GM23248 (cell line): ENCODE measurements at regions not wholly inside any gene's neighbourhood (a gene's known extent, or its start where the extent isn't known, plus 50 kb on each side); places are given as distances from the start of the nearest gene placed in this dataset.

Source experiments
- EZH2 ChIP-seq: fragments of 200-600 bp; sonication (generic); IDR thresholded peaks from 2 replicates; pipeline ENCODE4 v1.6.1; 2018; ENCODE audit warnings: antibody characterized with exemption, mild to moderate bottlenecking; ENCODE audit not compliant: insufficient read depth, poor library complexity, severe bottlenecking
- EZH2phosphoT487 ChIP-seq: fragments of 200-600 bp; sonication (generic); IDR thresholded peaks from 2 replicates; pipeline ENCODE4 v1.6.1; 2018; ENCODE audit warnings: antibody characterized with exemption, moderate library complexity, mild to moderate bottlenecking, low read depth; ENCODE audit not compliant: insufficient read depth

DNA sequence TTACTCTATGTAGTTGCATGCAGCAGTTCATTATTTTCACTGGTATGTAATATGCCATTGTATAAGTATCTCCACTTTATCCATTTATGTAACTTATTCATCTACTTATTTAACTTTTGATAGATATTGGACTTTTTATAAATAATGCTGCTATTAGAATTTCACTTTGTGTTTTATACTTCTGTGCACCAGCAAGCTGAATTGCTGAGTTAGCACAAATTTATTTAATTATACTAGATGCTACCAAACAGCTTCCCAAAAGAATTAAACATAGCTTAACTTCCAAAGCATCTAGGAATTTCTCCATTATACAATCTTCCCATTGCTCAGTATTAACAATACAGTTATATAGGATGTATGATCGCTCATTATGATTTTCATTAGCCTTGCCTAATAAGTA, 308.0 kb upstream of the FKBP1C start:
- no peak for TF ChIP-seq EZH2phosphoT487
- no peak for TF ChIP-seq EZH2
